OCI-LY1 (cell line): ENCODE measurements at regions not wholly inside any gene's neighbourhood (a gene's known extent, or its start where the extent isn't known, plus 50 kb on each side); places are given as distances from the start of the nearest gene placed in this dataset.

Experiments used
- EZH2 ChIP-seq: fragments of 200-600 bp; sonication (generic), shearing (Covaris generic); IDR thresholded peaks from 2 replicates; pipeline ENCODE4 v1.8.0; 2017; ENCODE audit warnings: borderline replicate concordance, mixed run types, mild to moderate bottlenecking, antibody characterized with exemption, low read length, moderate library complexity, mixed read lengths
- TF ChIP-seq, protein P1 (sequence below): fragments of 200-600 bp; sonication (generic), shearing (Covaris generic); IDR thresholded peaks from 2 replicates; pipeline ENCODE4 v1.5.1; 2017; ENCODE audit warnings: mild to moderate bottlenecking, antibody characterized with exemption, low read length, moderate library complexity, mixed read lengths

DNA sequence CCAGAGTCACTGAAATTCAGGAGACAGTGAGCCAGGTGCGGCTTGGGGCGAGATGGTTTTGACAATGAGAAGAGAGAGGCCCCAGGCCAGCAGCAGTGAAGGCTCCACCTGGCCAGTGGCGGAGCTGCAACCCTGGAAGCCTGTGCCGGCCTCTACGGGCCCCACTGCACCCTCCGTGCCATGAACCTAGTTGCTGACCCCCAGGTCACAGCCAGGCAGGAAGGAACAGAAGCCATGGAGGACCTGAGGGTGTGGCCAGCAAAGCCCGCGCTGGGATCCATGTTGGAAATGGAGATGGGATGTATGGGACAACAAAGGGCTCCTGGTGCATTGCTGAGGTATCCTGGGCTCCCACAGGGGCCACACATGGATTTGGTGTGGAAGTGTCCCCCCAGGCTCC lies 1528.5 kb downstream of the BRD1 start:
- TF ChIP-seq EZH2 = no peak
- TF ChIP-seq, protein P1, sequence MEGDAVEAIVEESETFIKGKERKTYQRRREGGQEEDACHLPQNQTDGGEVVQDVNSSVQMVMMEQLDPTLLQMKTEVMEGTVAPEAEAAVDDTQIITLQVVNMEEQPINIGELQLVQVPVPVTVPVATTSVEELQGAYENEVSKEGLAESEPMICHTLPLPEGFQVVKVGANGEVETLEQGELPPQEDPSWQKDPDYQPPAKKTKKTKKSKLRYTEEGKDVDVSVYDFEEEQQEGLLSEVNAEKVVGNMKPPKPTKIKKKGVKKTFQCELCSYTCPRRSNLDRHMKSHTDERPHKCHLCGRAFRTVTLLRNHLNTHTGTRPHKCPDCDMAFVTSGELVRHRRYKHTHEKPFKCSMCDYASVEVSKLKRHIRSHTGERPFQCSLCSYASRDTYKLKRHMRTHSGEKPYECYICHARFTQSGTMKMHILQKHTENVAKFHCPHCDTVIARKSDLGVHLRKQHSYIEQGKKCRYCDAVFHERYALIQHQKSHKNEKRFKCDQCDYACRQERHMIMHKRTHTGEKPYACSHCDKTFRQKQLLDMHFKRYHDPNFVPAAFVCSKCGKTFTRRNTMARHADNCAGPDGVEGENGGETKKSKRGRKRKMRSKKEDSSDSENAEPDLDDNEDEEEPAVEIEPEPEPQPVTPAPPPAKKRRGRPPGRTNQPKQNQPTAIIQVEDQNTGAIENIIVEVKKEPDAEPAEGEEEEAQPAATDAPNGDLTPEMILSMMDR = no peak
